Small intestine (tissue), 7 donors: ENCODE measurements at regions not wholly inside any gene's neighbourhood (a gene's known extent, or its start where the extent isn't known, plus 50 kb on each side); places are given as distances from the start of the nearest gene placed in this dataset.

Source experiments
- DNase-seq, 2 donors: peaks; one replicate each; pipeline versions ENCODE4 v3.0.0 to v3.0.0-alpha.2; 2013
- FAIRE-seq: peaks from 2 replicates; lab custom pipeline; 2012; peaks lifted over from hg19 to GRCh38; lab: Jason Lieb, UNC
- H3K27ac ChIP-seq, 3 donors: one replicate each; pipeline ENCODE4 v1.5.1; 2013; ENCODE audit warnings: low read length in 2 of 3, mild to moderate bottlenecking in 2 of 3, control low read depth in 1 of 3, inconsistent platforms in 1 of 3, low read depth in 1 of 3, moderate library complexity in 1 of 3
- H3K27me3 ChIP-seq, 3 donors: one replicate each; pipeline ENCODE4 v1.6.1; 2013; ENCODE audit warnings: low read length in 3 of 3, inconsistent platforms in 1 of 3; ENCODE audit not compliant: control insufficient read depth in 3 of 3, insufficient read depth in 3 of 3
- H3K36me3 ChIP-seq, 3 donors: one replicate each; pipeline ENCODE4 v1.6.1; 2013; ENCODE audit warnings: low read length in 3 of 3, inconsistent platforms in 1 of 3, low read depth in 1 of 3, mild to moderate bottlenecking in 1 of 3, moderate library complexity in 1 of 3; ENCODE audit not compliant: control insufficient read depth in 3 of 3, insufficient read depth in 2 of 3
- H3K4me1 ChIP-seq, 3 donors: one replicate each; pipeline ENCODE4 v1.6.1; 2013; ENCODE audit warnings: low read length in 2 of 3, inconsistent platforms in 1 of 3, low read depth in 1 of 3, mild to moderate bottlenecking in 1 of 3, moderate library complexity in 1 of 3; ENCODE audit not compliant: control insufficient read depth in 3 of 3, insufficient read depth in 2 of 3
- H3K4me3 ChIP-seq, 3 donors: one replicate each; pipeline ENCODE4 v1.5.1; 2013; ENCODE audit warnings: low read length in 3 of 3, control low read depth in 1 of 3, inconsistent platforms in 1 of 3, low read depth in 1 of 3, mild to moderate bottlenecking in 1 of 3, moderate library complexity in 1 of 3
- H3K9me3 ChIP-seq, 2 donors: one replicate each; pipeline ENCODE4 v1.6.1; 2013; ENCODE audit warnings: low read depth in 1 of 2, low read length in 1 of 2; ENCODE audit not compliant: control insufficient read depth in 2 of 2, insufficient read depth in 1 of 2
- WGBS, 3 donors: extraction: QIAGEN DNeasy Blood & Tissue Kit; methylation state at CpG; one replicate each; pipeline ENCODE4 v1.1.7; 2013; 5-methylcytosine and 5-hydroxymethylcytosine counted together
- donor health status: healthy with polysubstance abuse.
- donor health status: control.
- donor health status: control.
- donor health status: Bipolar disorder and iron deficiency.
- donor health status: healthy.

DNA sequence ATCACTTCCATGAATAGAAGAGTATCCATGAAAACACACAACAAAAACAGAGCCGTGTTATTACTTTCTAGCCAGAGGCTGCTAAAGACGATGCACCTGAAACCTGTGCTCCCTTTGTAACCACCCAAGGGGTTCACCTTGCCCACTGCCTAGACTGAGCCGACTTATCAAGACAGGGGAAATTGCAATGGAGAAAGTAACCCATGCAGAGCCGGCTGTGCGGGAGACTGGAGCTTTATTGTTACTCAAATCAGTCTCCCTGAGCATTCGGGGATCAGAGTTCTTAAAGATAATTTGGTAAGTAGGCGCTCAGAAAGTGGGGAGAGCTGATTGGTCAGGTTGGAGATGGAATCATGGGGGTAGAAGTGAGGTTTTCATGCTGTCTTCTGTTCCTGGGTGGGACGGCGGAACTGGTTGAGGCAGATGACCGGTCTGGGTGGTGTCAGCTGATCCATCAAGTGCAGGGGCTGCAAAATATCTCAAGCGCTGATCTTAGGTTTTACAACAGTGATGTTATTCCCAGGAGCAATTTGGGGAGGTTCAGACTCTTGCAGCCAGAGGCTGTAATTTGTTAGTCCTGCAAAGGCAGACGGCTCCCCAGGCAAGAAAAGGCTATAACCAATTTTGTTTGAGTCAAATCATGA lies 366.6 kb downstream of the PREX1 start:
- WGBS, 3 donors: 33 to 39% (median 37%) methylated on average over 12 of the region's 12 CpGs
- no peaks in the 10 kb centered on the region for H3K4me1 ChIP-seq
- H3K9me3 ChIP-seq: no peaks in the 10 kb centered on the region
- DNase-seq (no peak), FAIRE-seq (no peak)
- peaks cover 0 to 7% (median 0%) of the 10 kb centered on the region in 3 donors for H3K27me3 ChIP-seq
- no peaks in the 10 kb centered on the region for H3K36me3 ChIP-seq
- no peak overlapping the region for H3K4me3 ChIP-seq
- H3K27ac ChIP-seq: no peak overlapping the region

DNA sequence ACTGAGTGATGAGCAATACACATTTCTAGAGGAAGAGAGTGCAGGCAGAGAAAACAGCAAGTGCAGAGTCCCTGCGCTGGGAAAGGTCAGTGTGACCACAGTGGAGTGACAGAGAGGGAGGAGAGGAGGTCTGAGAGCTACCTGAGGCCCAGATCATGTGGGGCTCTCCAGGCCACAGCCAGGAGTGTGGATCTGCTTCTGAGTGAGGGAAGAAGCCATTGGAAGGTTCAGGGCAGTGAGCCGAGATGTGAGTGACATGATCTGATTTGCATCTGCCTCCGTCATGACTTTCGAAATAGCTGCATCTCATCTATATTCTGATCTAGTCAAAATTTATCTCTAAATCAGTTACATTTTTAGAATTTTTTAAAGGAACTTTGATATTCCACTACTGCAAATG lies 367.1 kb downstream of the PREX1 start:
- H3K27me3 ChIP-seq: peaks cover 0 to 7% (median 0%) of the 10 kb centered on the region in 3 donors
- no peaks in the 10 kb centered on the region for H3K9me3 ChIP-seq
- DNase-seq (no peak), FAIRE-seq (no peak)
- 71 to 78% (median 77%) methylated on average over 4 of the region's 4 CpGs for WGBS, 3 donors
- H3K4me3 ChIP-seq: no peak overlapping the region
- H3K27ac ChIP-seq: no peak overlapping the region
- H3K36me3 ChIP-seq: no peaks in the 10 kb centered on the region
- H3K4me1 ChIP-seq: no peaks in the 10 kb centered on the region

DNA sequence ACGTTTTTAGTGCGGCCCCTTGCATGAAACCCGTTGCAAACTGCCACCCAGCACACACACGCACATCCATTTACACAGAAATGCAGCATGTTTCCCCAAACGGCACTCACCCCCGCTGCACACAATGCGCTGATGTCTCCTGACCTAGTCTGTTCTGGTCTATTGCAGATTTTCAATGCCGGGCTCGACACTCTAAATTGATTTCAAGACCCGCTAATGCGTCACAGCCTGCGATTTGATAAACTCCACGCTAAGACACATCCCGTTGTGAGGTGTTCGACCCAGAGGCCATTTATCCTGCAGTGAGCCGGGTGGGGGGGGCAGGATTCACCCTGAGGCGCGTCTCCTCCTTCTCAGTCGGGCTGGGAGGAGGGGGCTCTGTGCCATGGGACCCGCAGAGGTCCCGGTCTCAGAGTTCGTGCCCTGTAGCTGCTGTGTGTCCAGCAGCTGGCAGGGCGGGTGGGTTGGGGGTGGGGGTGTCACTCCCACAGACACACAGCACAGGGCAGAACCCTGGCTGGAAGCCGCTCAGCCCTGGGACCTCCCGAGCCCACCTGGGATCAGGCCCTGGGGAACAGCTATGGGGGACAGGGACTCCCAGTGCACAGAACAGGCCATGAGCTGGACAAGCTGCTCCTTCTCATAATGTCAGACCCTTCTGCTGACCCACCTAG lies 367.9 kb downstream of the PREX1 start:
- H3K9me3 ChIP-seq: no peaks in the 10 kb centered on the region
- DNase-seq (no peak), FAIRE-seq (no peak)
- H3K4me1 ChIP-seq: no peaks in the 10 kb centered on the region
- H3K36me3 ChIP-seq: no peaks in the 10 kb centered on the region
- H3K4me3 ChIP-seq: no peak overlapping the region
- H3K27ac ChIP-seq: no peak overlapping the region
- WGBS, 3 donors: 78 to 86% (median 78%) methylated on average over 21 to 25 of the region's 25 CpGs
- H3K27me3 ChIP-seq: peaks cover 0 to 9% (median 0%) of the 10 kb centered on the region in 3 donors

DNA sequence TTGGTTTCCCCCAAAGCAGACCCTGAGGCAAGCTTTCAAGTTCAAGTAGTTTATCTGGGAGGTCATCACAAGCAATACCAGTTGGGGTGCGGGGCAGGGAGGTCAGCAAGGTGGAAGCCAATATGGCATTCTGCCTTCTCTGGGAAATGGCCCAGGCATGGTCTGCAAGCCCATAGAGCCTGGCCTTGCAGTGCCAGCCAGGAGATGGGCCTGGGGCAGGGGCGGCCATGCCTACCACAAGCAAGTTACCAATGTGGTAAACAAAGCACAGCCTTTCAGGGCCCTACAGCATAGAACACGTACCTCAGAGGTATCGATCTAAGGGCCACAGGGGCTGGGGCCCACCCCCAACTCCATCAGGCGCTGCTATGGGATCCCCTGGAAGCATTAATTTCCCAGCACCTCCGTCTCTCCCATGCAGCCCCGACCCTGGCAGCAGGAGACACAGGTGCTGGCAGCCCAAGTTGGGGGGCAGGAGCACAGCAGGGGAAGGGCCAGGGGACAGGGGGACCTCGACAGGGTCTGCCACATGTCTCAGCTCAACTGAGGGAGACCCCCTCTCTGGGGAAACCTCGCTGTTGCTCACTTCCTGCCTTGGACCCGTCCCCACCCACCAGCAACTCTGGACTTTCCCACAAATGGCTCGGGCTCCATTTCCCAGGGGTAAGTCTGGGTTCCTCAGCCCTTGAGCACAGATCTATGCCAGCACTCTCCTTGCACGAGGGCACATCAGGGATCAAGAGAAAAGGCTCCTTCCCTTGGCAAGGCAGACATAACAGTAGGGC lies 369.0 kb downstream of the PREX1 start:
- H3K36me3 ChIP-seq: no peaks in the 10 kb centered on the region
- DNase-seq: no peak
- 70 to 80% (median 71%) methylated on average over 12 of the region's 12 CpGs for WGBS, 3 donors
- H3K27ac ChIP-seq: no peak overlapping the region
- H3K9me3 ChIP-seq: no peaks in the 10 kb centered on the region
- no peak overlapping the region for H3K4me3 ChIP-seq
- peaks cover 0 to 10% (median 0%) of the 10 kb centered on the region in 3 donors for H3K27me3 ChIP-seq
- no peaks in the 10 kb centered on the region for H3K4me1 ChIP-seq
- FAIRE-seq: no peak

DNA sequence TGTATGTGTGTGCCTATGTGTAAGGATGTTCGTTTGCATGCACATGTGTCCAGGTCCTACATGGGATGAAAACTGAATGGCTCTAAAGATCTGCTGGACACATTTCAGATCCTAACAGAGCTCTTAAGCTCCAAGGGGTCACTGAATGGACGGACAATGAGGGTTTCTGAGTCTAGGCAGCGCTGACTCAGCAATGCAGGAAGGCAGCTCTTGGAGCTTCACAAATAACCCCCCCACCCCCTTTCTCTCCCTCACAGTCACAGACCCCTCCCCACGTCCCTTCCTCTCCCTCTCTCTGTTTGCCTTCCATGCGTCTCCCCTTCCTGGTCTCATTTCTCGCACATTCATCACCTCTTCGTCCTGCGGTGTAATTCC lies 369.8 kb downstream of the PREX1 start:
- Histone ChIP-seq H3K4me3 (no peak overlapping the region), H3K9me3 (no peaks in the 10 kb centered on the region), H3K4me1 (no peaks in the 10 kb centered on the region), H3K27me3 (peaks cover 0 to 6% (median 0%) of the 10 kb centered on the region in 3 donors), H3K36me3 (no peaks in the 10 kb centered on the region), H3K27ac (no peak overlapping the region)
- WGBS, 3 donors: 77 to 79% (median 79%) methylated on average over 8 of the region's 8 CpGs
- no peak for DNase-seq
- FAIRE-seq: no peak

DNA sequence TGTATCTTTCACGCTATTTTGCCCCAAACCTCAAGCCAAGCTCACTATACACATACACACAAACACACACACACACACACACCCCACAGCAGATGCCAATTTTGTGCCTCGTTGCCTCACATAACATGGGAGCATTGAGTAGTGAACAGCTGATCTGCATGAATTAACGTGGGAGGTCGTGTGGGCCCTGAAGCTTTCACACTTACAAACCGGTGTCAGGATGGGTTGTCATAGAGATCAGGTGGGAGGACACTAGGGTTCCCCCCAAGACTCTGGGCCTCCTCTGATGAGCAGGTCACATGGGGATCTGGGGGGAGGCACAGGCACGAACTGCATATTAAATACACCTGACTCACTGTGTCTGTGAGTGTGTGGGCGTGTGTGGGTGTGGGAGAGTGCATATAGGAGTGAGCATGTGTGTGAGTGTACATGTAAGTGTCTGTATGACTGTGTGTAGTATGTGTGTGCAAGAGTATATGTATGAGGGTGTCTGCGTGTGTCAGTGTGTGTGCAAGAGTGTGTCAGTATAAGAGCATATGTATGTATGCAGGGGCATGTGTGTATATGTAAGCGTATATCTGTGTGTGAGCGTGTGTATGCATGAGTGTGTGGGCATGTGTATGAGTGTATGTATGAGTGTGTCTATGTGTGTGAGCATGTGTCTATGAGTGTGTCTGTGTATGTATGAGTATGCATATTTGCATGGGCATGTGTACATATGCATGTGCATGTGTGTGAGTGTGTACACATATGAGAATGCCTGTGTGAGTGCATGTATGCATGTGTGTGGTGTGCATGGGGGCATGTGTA lies 370.4 kb downstream of the PREX1 start:
- H3K27me3 ChIP-seq: peaks cover 0 to 6% (median 0%) of the 10 kb centered on the region in 3 donors
- H3K4me1 ChIP-seq: no peaks in the 10 kb centered on the region
- DNase-seq (no peak), FAIRE-seq (no peak)
- no peaks in the 10 kb centered on the region for H3K36me3 ChIP-seq
- no peaks in the 10 kb centered on the region for H3K9me3 ChIP-seq
- 69 to 77% (median 70%) methylated on average over 10 of the region's 10 CpGs for WGBS, 3 donors
- no peak overlapping the region for H3K27ac ChIP-seq
- H3K4me3 ChIP-seq: no peak overlapping the region

DNA sequence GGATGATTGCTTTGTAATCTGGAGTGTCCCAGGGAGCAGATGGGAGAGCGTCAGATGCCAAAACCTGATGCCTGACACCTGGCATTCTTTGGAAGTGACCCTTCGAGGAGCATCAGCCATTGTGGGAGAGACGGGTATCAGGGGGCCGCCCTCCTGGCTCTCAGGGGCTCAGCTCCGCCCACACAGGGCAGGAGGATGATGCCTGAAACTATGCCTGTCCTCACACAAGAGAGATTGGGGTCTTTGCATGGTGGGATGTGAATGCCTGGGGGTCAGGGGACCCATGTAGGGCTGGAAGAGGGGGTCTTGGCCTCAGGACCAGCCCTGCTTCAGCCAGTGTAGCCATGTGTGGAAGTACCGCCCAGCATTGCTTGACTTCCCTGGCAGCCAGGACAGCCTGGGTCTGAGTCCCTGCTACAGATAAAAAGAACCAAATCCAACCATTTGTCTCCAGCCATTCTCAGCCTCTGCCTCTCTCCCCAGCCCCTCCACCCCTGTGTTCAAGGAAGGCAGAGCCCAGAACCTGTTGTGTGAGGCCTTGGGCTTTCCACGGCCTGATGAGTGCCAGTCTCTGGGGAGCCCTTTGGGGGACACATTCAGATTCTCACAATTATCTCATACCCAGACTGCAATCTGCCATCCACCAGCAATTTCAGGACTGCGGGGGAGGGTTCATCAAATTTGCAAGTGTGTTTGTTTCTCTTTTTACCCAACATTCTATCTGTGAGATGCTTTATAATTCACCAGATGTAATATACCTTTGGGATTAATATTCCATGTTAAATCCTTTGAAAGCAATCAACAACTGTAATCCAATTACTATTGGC lies 371.2 kb downstream of the PREX1 start:
- DNase-seq: no peak
- Histone ChIP-seq H3K36me3 (no peaks in the 10 kb centered on the region), H3K9me3 (no peaks in the 10 kb centered on the region), H3K27me3 (peaks cover 0 to 6% (median 0%) of the 10 kb centered on the region in 3 donors), H3K4me3 (no peak overlapping the region), H3K4me1 (no peaks in the 10 kb centered on the region), H3K27ac (no peak overlapping the region)
- WGBS, 3 donors: 59 to 62% (median 60%) methylated on average over 8 of the region's 8 CpGs
- no peak for FAIRE-seq
